ENCODE measurements at regions not wholly inside any gene's neighbourhood (a gene's known extent, or its start where the extent isn't known, plus 50 kb on each side); places are given as distances from the start of the nearest gene placed in this dataset.
A peak's percentile ranks its signal among the peaks of the same experiment; 100 is the strongest.

- TF ChIP-seq ZNF19 (tag by site-specific recombination; IDR thresholded peaks at IDR 0.05; ENCODE audit: low read depth) (no peak), WT1 (tag by site-specific recombination; IDR thresholded peaks at IDR 0.05) (no peak), MEIS1 (CRISPR knock-in tag; IDR thresholded peaks at IDR 0.05; ENCODE audit: borderline replicate concordance) (no peak), SP3 (tag by site-specific recombination; IDR thresholded peaks at IDR 0.05) (no peak), ZNF701 (tag by site-specific recombination; IDR thresholded peaks at IDR 0.05) (no peak), ZNF560 (tag by site-specific recombination; IDR thresholded peaks at IDR 0.05; ENCODE audit: borderline replicate concordance) (no peak), FEZF1 (tag by site-specific recombination; IDR thresholded peaks at IDR 0.05) (no peak), ZNF24 (tag by site-specific recombination; IDR thresholded peaks at IDR 0.05) (no peak), ZBTB49 (tag by site-specific recombination; IDR thresholded peaks at IDR 0.05; ENCODE audit: low read depth) (no peak), ZNF169 (tag by site-specific recombination; IDR thresholded peaks at IDR 0.05) (no peak), MYNN (tag by site-specific recombination; IDR thresholded peaks at IDR 0.05; ENCODE audit: borderline replicate concordance) (no peak), ZNF621 (tag by site-specific recombination; IDR thresholded peaks at IDR 0.05) (no peak), ZSCAN4 (tag by site-specific recombination; IDR thresholded peaks at IDR 0.05) (no peak), ZBTB11 (tag by site-specific recombination; conservative IDR thresholded peaks at IDR 0.05; ENCODE audit: low read depth) (no peak), ZNF654 (tag by site-specific recombination; IDR thresholded peaks at IDR 0.05; ENCODE audit: low read depth) (peak; percentile 33; the same call in 1 of the 2 replicates), ZBTB20 (tag by site-specific recombination; IDR thresholded peaks at IDR 0.05) (no peak)
- TF ChIP-seq, protein P1, sequence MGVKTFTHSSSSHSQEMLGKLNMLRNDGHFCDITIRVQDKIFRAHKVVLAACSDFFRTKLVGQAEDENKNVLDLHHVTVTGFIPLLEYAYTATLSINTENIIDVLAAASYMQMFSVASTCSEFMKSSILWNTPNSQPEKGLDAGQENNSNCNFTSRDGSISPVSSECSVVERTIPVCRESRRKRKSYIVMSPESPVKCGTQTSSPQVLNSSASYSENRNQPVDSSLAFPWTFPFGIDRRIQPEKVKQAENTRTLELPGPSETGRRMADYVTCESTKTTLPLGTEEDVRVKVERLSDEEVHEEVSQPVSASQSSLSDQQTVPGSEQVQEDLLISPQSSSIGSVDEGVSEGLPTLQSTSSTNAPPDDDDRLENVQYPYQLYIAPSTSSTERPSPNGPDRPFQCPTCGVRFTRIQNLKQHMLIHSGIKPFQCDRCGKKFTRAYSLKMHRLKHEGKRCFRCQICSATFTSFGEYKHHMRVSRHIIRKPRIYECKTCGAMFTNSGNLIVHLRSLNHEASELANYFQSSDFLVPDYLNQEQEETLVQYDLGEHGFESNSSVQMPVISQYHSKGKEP (tag by site-specific recombination; IDR thresholded peaks at IDR 0.05): no peak
- TF ChIP-seq, protein P2, sequence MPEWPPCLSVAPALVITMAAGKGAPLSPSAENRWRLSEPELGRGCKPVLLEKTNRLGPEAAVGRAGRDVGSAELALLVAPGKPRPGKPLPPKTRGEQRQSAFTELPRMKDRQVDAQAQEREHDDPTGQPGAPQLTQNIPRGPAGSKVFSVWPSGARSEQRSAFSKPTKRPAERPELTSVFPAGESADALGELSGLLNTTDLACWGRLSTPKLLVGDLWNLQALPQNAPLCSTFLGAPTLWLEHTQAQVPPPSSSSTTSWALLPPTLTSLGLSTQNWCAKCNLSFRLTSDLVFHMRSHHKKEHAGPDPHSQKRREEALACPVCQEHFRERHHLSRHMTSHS (tag by site-specific recombination; IDR thresholded peaks at IDR 0.05): no peak
- TF ChIP-seq, protein P3, sequence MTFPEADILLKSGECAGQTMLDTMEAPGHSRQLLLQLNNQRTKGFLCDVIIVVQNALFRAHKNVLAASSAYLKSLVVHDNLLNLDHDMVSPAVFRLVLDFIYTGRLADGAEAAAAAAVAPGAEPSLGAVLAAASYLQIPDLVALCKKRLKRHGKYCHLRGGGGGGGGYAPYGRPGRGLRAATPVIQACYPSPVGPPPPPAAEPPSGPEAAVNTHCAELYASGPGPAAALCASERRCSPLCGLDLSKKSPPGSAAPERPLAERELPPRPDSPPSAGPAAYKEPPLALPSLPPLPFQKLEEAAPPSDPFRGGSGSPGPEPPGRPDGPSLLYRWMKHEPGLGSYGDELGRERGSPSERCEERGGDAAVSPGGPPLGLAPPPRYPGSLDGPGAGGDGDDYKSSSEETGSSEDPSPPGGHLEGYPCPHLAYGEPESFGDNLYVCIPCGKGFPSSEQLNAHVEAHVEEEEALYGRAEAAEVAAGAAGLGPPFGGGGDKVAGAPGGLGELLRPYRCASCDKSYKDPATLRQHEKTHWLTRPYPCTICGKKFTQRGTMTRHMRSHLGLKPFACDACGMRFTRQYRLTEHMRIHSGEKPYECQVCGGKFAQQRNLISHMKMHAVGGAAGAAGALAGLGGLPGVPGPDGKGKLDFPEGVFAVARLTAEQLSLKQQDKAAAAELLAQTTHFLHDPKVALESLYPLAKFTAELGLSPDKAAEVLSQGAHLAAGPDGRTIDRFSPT (tag by site-specific recombination; IDR thresholded peaks at IDR 0.05): no peak
- TF ChIP-seq, protein P4, sequence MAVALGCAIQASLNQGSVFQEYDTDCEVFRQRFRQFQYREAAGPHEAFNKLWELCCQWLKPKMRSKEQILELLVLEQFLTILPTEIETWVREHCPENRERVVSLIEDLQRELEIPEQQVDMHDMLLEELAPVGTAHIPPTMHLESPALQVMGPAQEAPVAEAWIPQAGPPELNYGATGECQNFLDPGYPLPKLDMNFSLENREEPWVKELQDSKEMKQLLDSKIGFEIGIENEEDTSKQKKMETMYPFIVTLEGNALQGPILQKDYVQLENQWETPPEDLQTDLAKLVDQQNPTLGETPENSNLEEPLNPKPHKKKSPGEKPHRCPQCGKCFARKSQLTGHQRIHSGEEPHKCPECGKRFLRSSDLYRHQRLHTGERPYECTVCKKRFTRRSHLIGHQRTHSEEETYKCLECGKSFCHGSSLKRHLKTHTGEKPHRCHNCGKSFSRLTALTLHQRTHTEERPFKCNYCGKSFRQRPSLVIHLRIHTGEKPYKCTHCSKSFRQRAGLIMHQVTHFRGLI (tag by site-specific recombination; IDR thresholded peaks at IDR 0.05): no peak
Observed at GRCh38 chr10:33010132-33011037, 52.4 kb upstream of the ITGB1 start (continued).

All from HEK293 (cell line).